Nucleus accumbens (tissue), 56 donors: ENCODE measurements at regions not wholly inside any gene's neighbourhood (a gene's known extent, or its start where the extent isn't known, plus 50 kb on each side); places are given as distances from the start of the nearest gene placed in this dataset.

ENCODE experiments used
- DNase-seq, 56 donors: peaks; one replicate each; lab custom pipeline; 2025; lab: John Stamatoyannopoulos, UW

- DNase-seq, result no peak
Measured at GRCh38 chr3:43923104-43923882, 232.6 kb downstream of the ABHD5 start.

GRCh38 chr3:43926055-43926454 is 235.3 kb downstream of the ABHD5 start:
- no peak for DNase-seq

DNA sequence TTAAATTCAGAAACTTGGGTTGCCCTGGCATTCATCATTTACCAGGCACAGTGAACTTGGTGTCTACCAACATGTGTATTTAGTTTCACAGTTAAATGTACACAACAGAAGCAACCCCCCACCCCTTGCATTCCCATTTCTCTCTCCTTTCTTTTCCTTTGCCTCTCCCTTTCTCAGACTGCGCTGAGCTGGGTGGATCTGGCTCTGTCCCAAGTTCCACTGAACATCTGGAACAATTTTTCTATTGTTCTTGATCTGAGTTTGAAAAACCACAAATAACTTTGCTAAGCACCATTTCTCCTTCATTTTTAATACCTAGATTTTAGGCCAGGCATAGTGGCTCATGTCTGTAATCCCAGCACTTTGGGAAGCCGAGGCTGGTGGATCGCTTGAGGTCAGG is 242.2 kb downstream of the ABHD5 start:
- DNase-seq, result no peak

DNA sequence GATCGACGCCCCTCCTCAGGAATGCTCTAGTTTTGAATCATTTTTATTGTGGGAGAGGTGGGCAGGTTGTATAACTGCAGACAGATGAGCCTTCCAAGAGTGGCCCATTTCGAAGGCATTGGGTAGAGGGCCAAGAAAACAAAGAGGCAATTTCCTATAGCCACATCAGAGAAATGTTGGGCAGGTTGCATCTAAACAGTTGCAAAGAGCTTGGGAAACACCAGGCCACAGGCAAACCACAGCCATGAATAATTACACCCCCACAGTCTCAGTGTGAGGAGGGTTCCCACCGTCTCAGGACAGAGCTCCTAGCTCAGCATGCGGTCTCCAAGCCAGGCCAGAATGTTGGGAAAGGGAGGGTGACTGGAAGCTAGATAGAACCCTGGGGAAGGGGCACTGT is 257.3 kb downstream of the ABHD5 start:
- no peak for DNase-seq

DNA sequence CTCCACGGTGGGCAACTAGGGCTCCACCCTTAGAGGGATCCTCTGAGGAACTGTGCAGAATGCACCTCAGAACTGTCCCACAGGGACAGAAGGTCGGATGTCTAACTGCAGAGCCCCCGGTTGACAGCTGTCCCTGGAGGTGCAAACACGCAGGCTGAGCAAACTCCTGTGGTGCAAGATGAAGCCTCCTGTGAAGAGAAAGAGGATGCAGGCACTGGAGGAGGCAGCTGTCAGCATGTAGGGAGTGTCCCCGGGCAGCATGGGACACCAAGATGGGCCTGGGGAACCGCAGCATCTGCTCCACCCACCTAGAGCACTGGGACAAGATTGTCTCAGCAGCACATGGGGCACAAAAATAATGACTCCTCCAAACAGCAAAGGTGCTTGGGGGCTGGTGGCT is 258.9 kb downstream of the ABHD5 start:
- no peak for DNase-seq

DNA sequence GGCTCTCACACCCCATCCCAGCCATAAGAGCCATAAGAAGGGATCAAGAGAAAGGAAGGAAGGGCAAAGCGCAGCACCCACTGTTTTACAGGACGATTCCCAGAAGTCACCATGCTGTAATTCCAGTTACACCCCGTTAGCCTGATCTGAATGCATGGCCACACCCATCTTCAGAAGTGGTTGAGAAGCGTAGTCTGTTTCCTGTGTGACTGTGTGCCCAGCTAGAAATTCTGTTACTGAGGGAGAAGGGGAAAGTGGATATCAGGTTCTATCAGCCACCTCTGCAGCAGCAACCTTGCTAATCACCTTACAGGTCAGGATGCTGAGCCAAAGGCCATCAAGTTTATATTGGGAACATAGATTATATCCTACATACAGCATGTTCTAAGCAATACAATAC is 260.0 kb downstream of the ABHD5 start:
- DNase-seq, result no peak

DNA sequence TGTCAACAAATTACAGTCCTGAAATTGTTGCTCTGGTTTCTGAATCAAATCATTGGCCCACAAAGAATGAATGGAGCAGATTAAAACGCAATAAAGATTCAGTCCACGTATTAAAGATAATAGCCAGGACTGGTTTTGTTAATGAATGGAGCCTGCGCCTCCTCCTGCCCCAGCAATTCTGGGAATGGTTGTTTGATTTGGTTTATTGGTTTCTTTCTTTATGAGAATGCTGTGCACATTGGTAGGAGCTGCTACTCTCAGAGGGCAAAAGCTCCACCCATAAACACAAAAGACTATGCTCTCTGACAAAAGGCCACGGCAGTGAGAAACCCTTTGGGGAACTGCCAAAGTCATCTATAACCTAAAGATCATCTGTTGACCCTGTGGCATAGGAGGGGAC is 261.1 kb downstream of the ABHD5 start:
- DNase-seq, result no peak

- DNase-seq, result no peak
Measured at GRCh38 chr3:43953380-43953779, 262.6 kb downstream of the ABHD5 start.

- no peak for DNase-seq
Measured at GRCh38 chr3:43953814-43954692, 263.3 kb downstream of the ABHD5 start.

DNA sequence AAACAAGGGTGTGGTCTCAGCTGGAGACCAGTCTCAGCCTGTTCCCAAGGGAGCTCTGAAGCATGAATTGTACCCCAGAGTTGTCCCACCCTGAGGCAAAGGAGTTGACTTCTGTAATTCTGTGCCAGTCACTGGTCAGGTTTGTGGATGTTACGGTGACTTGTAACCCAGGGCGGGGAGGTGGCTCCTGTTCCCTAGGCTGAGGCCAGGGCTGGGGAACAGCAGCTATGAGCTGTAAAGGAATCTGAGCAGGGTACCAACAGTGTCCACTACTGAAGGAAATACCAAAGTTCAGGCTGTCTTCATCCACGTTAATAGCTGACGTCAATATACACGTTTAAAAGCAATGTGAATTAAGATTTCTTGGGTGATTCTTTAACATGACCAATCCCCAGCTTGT is 266.2 kb downstream of the ABHD5 start:
- DNase-seq, result no peak

DNA sequence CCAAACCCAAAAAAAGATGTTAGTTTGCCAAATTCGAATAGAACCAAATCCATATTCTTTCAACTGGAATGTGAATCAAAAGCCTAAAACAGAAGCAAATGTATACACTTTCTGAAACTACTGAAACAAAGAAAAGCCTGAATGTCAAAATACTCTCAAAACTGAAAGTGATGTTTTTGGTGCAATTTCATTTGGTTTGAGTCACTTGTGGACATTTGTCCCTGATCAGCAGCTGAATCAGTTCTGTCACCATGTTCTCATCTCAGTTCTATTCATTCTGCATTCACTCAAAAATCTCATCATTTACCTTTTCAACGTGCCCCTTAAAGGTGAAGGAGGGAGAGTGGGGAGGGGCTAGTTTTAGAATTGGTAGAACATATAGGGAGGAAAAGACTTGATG is 266.8 kb downstream of the ABHD5 start:
- DNase-seq, result no peak

- peak in 5 of 56 donors; percentile 2 to 14 (median 5) for DNase-seq
Measured at GRCh38 chr3:43958005-43958770, 267.4 kb downstream of the ABHD5 start.

DNA sequence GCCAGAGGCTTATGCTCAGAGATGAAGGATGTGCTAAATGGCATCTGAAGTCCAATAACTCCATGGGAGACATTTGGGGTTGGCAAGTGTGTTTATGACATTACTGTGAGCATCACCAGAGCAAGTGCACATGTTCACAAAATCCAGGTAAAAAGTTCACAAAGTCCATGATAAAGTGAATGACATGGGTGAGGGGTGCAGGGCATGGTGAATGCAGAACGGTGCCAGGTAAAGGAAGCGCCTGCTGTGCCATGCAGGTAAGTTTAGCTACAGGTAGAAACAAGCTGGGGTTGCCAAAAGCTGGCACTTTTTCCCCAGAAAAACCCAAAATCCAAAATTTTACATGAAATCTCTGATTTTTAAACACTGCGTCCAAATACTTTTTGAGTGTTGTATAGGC is 268.2 kb downstream of the ABHD5 start:
- no peak for DNase-seq

DNA sequence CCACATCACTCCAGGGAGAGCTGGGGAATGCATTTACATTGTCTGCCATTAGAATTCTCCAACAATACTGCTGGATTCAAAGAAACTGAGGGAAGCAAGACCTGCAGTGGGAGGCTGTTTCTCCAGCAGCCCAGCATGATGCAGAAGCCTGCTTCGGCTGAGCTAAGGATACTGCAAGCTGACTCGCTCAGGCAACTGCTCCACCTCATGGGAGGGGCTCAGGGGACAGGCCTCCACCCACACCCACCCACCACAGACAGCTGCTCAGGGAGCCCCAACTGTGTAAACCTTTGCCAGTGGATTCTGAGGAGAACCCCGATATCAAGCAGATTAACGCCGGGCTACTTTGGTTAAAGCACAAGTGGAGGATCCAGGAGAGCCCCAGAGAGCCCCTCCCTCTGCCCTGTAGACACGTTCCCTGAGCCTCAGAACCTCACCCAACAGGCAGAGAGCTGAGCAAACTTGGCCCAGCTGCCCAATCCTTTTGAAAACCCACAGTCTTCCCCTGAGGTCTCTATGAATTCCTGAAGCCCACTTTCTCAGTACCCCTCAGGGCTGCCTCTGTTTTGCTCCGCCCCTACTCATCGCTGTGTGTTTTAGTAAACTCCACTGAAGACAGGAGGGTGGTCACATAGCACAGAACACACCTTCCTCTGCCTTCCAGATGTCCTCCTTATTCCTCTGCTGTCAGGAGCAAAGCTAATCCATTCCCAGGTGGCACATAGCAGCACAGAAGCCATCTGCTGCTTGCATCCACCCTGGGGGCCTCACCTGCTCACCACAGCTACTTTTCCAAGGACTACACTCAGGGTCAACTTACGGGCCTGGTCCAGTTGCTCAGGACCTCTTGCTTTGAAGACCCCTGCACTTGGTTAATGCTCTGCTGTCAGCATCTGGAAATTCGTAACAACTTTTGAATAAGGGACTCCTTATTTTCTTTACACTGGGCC is 269.0 kb downstream of the ABHD5 start:
- DNase-seq, result no peak

GRCh38 chr3:43960448-43960840 is 269.7 kb downstream of the ABHD5 start:
- no peak for DNase-seq

DNA sequence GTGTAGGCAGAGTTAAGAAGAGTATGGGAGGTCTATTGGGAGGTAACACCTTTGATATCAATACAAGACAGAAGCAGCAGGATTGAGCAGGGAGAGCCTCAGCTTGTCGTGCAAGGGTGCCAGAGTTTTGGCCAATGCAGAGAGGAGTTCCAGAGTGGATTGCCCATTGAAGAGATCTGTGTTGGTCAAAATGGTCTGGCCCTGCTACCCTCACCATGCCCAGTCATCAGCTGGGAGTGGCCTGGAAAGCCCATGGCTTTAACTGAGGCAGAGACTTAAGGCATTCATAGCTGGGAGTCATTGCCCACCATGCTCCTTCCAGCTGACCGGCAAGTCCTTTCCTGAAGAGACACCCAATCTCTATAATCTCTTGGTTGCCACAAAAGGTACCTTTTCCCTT is 271.3 kb downstream of the ABHD5 start:
- DNase-seq, result no peak

GRCh38 chr3:43963208-43963607 is 272.5 kb downstream of the ABHD5 start:
- DNase-seq, result no peak

- DNase-seq, result no peak
Measured at GRCh38 chr3:43964640-43965039, 273.9 kb downstream of the ABHD5 start.

- no peak for DNase-seq
Measured at GRCh38 chr3:43965656-43966055, 274.9 kb downstream of the ABHD5 start.

- DNase-seq, result no peak
Measured at GRCh38 chr3:43966126-43966525, 275.4 kb downstream of the ABHD5 start.
